SK-N-MC (cell line): ENCODE measurements at regions not wholly inside any gene's neighbourhood (a gene's known extent, or its start where the extent isn't known, plus 50 kb on each side); places are given as distances from the start of the nearest gene placed in this dataset.

Source experiments
- DNase-seq: peaks from one replicate; pipeline ENCODE4 v3.0.0-alpha.2; 2011; ENCODE audit warnings: low read depth, low spot score
- H3K27ac ChIP-seq: fragments of 200-600 bp; sonication (generic); 2 replicates; pipeline ENCODE4 v1.5.1; 2016; ENCODE audit warnings: mixed run types
- H3K36me3 ChIP-seq: fragments of 200-600 bp; sonication (generic); 2 replicates; pipeline ENCODE4 v1.6.1; 2017; ENCODE audit warnings: antibody characterized with exemption, low read length, mixed read lengths; ENCODE audit not compliant: insufficient read depth
- H3K4me3 ChIP-seq: fragments of 200-600 bp; sonication (generic); 2 replicates; pipeline ENCODE4 v1.5.1; 2016
- H3K9ac ChIP-seq: fragments of 200-600 bp; sonication (generic); 2 replicates; pipeline ENCODE4 v1.8.0; 2017; ENCODE audit warnings: mixed run types, mixed read lengths; ENCODE audit not compliant: insufficient read length
- H3K9me3 ChIP-seq: fragments of 200-600 bp; sonication (generic); 2 replicates; pipeline ENCODE4 v1.6.1; 2017; ENCODE audit warnings: low read depth, mild to moderate bottlenecking, antibody characterized with exemption, low read length, moderate library complexity, mixed read lengths
- EZH2 ChIP-seq: fragments of 200-600 bp; sonication (generic); IDR thresholded peaks from one replicate; pipeline ENCODE4 v1.6.1; 2017; ENCODE audit warnings: antibody characterized with exemption
- FOXP2 ChIP-seq: optimal IDR thresholded peaks from 2 replicates; pipeline ENCODE3; 2011; ENCODE audit warnings: mild to moderate bottlenecking, moderate library complexity; ENCODE audit not compliant: insufficient read depth; ENCODE audit errors: extremely low read length, control extremely low read depth
- POLR2AphosphoS5 ChIP-seq: IDR thresholded peaks from 2 replicates; pipeline ENCODE4 v1.6.1; 2012; ENCODE audit warnings: mild to moderate bottlenecking, low read depth, low read length, borderline replicate concordance

GRCh38 chr6:74745670-74746069 lies 460.2 kb downstream of the COL12A1 start:
- DNase-seq = no peak
- Histone ChIP-seq H3K4me3 (no peak overlapping the region), H3K27ac (no peak overlapping the region), H3K9ac (no peak overlapping the region), H3K36me3 (no peaks in the 10 kb centered on the region), H3K9me3 (no peaks in the 10 kb centered on the region)
- TF ChIP-seq FOXP2 (no peak), EZH2 (no peak), POLR2AphosphoS5 (no peak)

- no peaks in the 10 kb centered on the region for H3K9me3 ChIP-seq
- H3K36me3 ChIP-seq = no peaks in the 10 kb centered on the region
- no peak for DNase-seq
- TF ChIP-seq EZH2 = no peak
- TF ChIP-seq POLR2AphosphoS5 = no peak
- no peak for TF ChIP-seq FOXP2
- H3K4me3 ChIP-seq = no peak overlapping the region
- no peak overlapping the region for H3K27ac ChIP-seq
- no peak overlapping the region for H3K9ac ChIP-seq
Measured at GRCh38 chr6:74742793-74743508, 462.9 kb downstream of the COL12A1 start.

GRCh38 chr6:74741646-74742045 lies 464.2 kb downstream of the COL12A1 start:
- TF ChIP-seq EZH2 (no peak), FOXP2 (no peak), POLR2AphosphoS5 (no peak)
- no peaks in the 10 kb centered on the region for H3K36me3 ChIP-seq
- no peak for DNase-seq
- no peak overlapping the region for H3K27ac ChIP-seq
- H3K4me3 ChIP-seq = no peak overlapping the region
- H3K9ac ChIP-seq = no peak overlapping the region
- no peaks in the 10 kb centered on the region for H3K9me3 ChIP-seq

DNA sequence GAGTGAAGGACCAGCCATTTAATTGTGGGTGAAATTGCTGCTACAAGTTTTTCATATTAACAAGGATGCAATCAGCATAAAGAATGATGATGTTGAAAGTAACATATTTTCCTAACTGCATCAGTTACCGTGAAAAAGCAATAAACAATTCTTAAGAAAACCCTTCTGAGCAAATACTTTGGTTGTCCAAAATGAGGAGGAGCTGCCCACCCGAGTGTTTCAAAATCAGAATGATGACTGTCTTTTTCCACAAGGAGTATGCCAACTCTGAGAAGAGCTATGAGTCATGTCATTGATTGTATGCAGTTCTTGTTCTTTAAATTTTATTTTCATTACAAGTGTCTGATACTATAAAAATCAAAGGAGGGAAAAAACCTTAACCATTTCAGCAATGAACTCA lies 470.5 kb downstream of the COL12A1 start:
- Histone ChIP-seq H3K27ac (no peak overlapping the region), H3K4me3 (no peak overlapping the region)
- DNase-seq = no peak

DNA sequence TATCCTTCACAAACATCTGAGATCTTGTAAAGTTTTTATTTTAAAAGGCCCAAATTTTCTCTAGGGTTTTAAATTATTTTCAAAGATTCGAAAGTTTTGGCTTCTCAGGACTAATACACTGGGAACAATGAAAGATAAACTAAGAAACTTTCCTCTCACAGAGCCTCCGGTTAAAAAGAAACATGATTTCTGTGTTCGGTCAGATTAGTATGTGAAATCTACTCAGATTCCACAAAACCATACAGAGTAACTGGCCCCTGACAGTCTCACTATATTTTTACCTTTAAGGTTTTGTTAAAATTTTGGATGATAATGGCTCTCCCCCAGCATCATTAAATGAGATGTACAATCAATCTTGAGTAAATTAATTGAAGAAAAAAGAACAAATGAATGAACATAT lies 471.0 kb downstream of the COL12A1 start:
- no peak overlapping the region for H3K27ac ChIP-seq
- no peaks in the 10 kb centered on the region for H3K36me3 ChIP-seq
- DNase-seq = no peak

More for the DNA sequence above, 470.5 kb downstream of the COL12A1 start:
- Histone ChIP-seq H3K9ac (no peak overlapping the region), H3K9me3 (no peaks in the 10 kb centered on the region), H3K36me3 (no peaks in the 10 kb centered on the region)
- TF ChIP-seq FOXP2 (no peak), EZH2 (no peak), POLR2AphosphoS5 (no peak)

GRCh38 chr6:74733830-74734620 lies 471.8 kb downstream of the COL12A1 start:
- no peak overlapping the region for H3K9ac ChIP-seq
- no peak for TF ChIP-seq FOXP2
- no peak for TF ChIP-seq POLR2AphosphoS5
- TF ChIP-seq EZH2 = no peak
- no peaks in the 10 kb centered on the region for H3K9me3 ChIP-seq
- H3K4me3 ChIP-seq = no peak overlapping the region
- no peak overlapping the region for H3K27ac ChIP-seq
- no peaks in the 10 kb centered on the region for H3K36me3 ChIP-seq
- no peak for DNase-seq

More for the DNA sequence above, 471.0 kb downstream of the COL12A1 start:
- Histone ChIP-seq H3K9ac (no peak overlapping the region), H3K4me3 (no peak overlapping the region), H3K9me3 (no peaks in the 10 kb centered on the region)
- TF ChIP-seq FOXP2 = no peak
- TF ChIP-seq POLR2AphosphoS5 = no peak
- no peak for TF ChIP-seq EZH2

- no peak for TF ChIP-seq EZH2
- no peak for TF ChIP-seq POLR2AphosphoS5
- TF ChIP-seq FOXP2 = no peak
Measured at GRCh38 chr6:74731931-74732330, 473.9 kb downstream of the COL12A1 start.

DNA sequence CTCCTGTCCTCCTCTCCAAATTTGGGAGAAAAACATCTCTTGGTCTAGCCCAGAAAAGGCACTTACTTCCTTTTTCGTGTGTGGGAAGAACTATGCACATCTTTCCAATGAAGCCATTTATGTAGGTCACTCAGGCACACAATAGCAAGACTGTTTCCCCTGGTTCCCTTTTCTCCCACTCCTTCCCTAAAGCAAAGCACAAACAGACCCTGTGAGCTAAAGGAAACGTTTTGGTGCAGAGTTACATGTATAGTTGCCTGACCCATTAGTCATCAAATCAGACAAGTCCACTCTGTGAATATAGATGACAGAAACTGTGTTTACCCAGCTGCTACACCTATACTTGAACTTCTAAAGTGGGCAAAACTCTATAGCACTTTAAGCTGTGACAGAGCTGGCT lies 474.6 kb downstream of the COL12A1 start:
- no peak for TF ChIP-seq FOXP2
- no peak for TF ChIP-seq POLR2AphosphoS5
- TF ChIP-seq EZH2 = no peak
- Histone ChIP-seq H3K9me3 (no peaks in the 10 kb centered on the region), H3K4me3 (no peak overlapping the region), H3K36me3 (no peaks in the 10 kb centered on the region), H3K27ac (no peak overlapping the region), H3K9ac (no peak overlapping the region)
- DNase-seq = no peak

More at GRCh38 chr6:74731931-74732330, 473.9 kb downstream of the COL12A1 start:
- H3K36me3 ChIP-seq = no peaks in the 10 kb centered on the region
- H3K9ac ChIP-seq = no peak overlapping the region
- H3K9me3 ChIP-seq = no peaks in the 10 kb centered on the region
- no peak for DNase-seq
- no peak overlapping the region for H3K4me3 ChIP-seq
- no peak overlapping the region for H3K27ac ChIP-seq
